ENCODE measurements at regions not wholly inside any gene's neighbourhood (a gene's known extent, or its start where the extent isn't known, plus 50 kb on each side); places are given as distances from the start of the nearest gene placed in this dataset.
"Not testable (repeated sequence)": the region's sequence is repeated elsewhere in the genome, so short reads cannot be mapped to it uniquely, and the experiment has no call there.

DNA sequence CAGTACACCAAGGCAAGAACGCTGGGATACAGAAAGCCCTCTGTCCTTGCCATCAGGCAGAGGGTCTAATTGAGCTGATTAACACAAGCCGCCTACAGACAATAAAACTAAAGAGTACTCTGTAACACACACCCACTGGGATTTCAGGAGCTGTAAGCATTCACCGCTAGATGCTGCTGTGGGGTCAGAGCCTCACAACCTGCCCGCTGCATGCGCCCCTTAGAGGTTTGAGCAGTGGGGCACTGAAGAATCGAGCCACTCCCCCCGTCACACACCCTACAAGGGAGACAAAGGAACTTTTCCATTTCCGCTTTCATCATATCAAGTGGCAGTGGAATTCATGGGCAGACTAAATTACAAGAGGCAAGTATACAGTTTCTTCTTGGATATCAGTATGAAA is 1080.6 kb downstream of the PCDH17 start:
- H3K9me3 ChIP-seq (replicated peaks; ENCODE audit: low read length) = peaks cover 4% of the 10 kb centered on the region
- H3K4me2 ChIP-seq (ENCODE audit: low read length) = no peak overlapping the region
- no peaks in the 10 kb centered on the region for H3K4me1 ChIP-seq (ENCODE audit: control insufficient read depth, insufficient read depth, low read length)
- no peak overlapping the region for H3K9ac ChIP-seq (ENCODE audit: low read depth, low read length)
- H3K36me3 ChIP-seq (ENCODE audit: insufficient read depth, low read length) = no peaks in the 10 kb centered on the region
- H3K27me3 ChIP-seq (ENCODE audit: control insufficient read depth, insufficient read depth, low read length) = no peaks in the 10 kb centered on the region
- H3K4me3 ChIP-seq (ENCODE audit: low read length) = no peak overlapping the region

DNA sequence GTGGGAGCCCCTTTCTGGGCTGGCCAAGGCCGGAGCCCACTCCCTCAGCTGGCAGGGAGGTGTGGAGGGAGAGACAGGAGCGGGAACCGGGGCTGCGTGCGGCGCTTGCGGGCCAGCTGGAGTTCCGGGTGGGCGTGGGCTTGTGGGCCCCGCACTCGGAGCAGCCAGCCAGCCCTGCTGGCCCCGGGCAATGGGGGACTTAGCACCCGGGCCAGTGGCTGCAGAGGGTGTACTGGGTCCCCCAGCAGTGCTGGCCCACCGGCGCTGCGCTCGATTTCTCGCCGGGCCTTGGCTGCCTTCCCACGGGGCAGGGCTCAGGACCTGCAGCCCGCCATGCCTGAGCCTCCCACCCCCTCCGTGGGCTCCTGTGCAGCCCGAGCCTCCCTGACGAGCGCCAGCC is 1082.5 kb downstream of the PCDH17 start:
- not testable (repeated sequence) for H3K27me3 ChIP-seq (ENCODE audit: control insufficient read depth, insufficient read depth, low read length); H3K36me3 ChIP-seq (ENCODE audit: insufficient read depth, low read length); H3K9ac ChIP-seq (ENCODE audit: low read depth, low read length); H3K4me3 ChIP-seq (ENCODE audit: low read length); H3K4me2 ChIP-seq (ENCODE audit: low read length); H3K9me3 ChIP-seq (replicated peaks; ENCODE audit: low read length); H3K4me1 ChIP-seq (ENCODE audit: control insufficient read depth, insufficient read depth, low read length)

- Histone ChIP-seq H3K4me1 (ENCODE audit: control insufficient read depth, insufficient read depth, low read length) (no peaks in the 10 kb centered on the region), H3K36me3 (ENCODE audit: insufficient read depth, low read length) (no peaks in the 10 kb centered on the region), H3K4me2 (ENCODE audit: low read length) (no peak overlapping the region), H3K9ac (ENCODE audit: low read depth, low read length) (no peak overlapping the region), H3K27me3 (ENCODE audit: control insufficient read depth, insufficient read depth, low read length) (no peaks in the 10 kb centered on the region), H3K9me3 (replicated peaks; ENCODE audit: low read length) (peaks cover 4% of the 10 kb centered on the region), H3K4me3 (ENCODE audit: low read length) (no peak overlapping the region)
These were observed 1089.7 kb downstream of the PCDH17 start for GRCh38 chr13:58721273-58721672.

GRCh38 chr13:58728126-58728525 is 1096.6 kb downstream of the PCDH17 start:
- Histone ChIP-seq H3K4me3 (ENCODE audit: low read length) (no peak overlapping the region), H3K27me3 (ENCODE audit: control insufficient read depth, insufficient read depth, low read length) (no peaks in the 10 kb centered on the region), H3K9me3 (replicated peaks; ENCODE audit: low read length) (no peaks in the 10 kb centered on the region), H3K9ac (ENCODE audit: low read depth, low read length) (no peak overlapping the region), H3K4me1 (ENCODE audit: control insufficient read depth, insufficient read depth, low read length) (no peaks in the 10 kb centered on the region), H3K4me2 (ENCODE audit: low read length) (no peak overlapping the region), H3K36me3 (ENCODE audit: insufficient read depth, low read length) (no peaks in the 10 kb centered on the region)

DNA sequence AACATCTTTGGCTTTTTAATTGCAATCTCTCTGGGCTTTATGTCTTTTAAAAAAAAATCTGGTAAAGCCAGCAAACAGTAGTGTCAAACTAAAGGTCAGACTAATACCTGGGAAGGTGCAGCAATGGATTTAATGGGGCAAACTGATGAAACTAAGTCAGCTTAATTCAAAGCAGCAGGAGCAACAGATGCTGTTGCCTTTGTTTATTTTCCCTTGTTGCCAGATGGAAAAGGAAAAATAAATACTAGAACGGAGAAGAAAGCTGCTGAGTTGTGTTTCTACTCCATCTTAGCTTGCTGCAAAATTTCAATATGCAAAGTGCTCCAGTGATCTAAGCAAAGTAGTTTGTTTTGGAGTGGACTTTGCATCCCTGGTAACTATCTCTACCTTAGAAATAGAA is 1097.8 kb downstream of the PCDH17 start:
- Histone ChIP-seq H3K9ac (ENCODE audit: low read depth, low read length) (no peak overlapping the region), H3K4me2 (ENCODE audit: low read length) (no peak overlapping the region), H3K9me3 (replicated peaks; ENCODE audit: low read length) (no peaks in the 10 kb centered on the region), H3K36me3 (ENCODE audit: insufficient read depth, low read length) (no peaks in the 10 kb centered on the region), H3K4me3 (ENCODE audit: low read length) (no peak overlapping the region), H3K4me1 (ENCODE audit: control insufficient read depth, insufficient read depth, low read length) (no peaks in the 10 kb centered on the region), H3K27me3 (ENCODE audit: control insufficient read depth, insufficient read depth, low read length) (no peaks in the 10 kb centered on the region)

GRCh38 chr13:58744686-58745085 is 1113.1 kb downstream of the PCDH17 start:
- no peaks in the 10 kb centered on the region for H3K9me3 ChIP-seq (replicated peaks; ENCODE audit: low read length)
- H3K27me3 ChIP-seq (ENCODE audit: control insufficient read depth, insufficient read depth, low read length) = no peaks in the 10 kb centered on the region
- no peaks in the 10 kb centered on the region for H3K36me3 ChIP-seq (ENCODE audit: insufficient read depth, low read length)
- H3K4me3 ChIP-seq (ENCODE audit: low read length) = no peak overlapping the region
- H3K4me2 ChIP-seq (ENCODE audit: low read length) = no peak overlapping the region
- H3K4me1 ChIP-seq (ENCODE audit: control insufficient read depth, insufficient read depth, low read length) = no peaks in the 10 kb centered on the region
- no peak overlapping the region for H3K9ac ChIP-seq (ENCODE audit: low read depth, low read length)

- Histone ChIP-seq H3K4me2 (ENCODE audit: low read length) (no peak overlapping the region), H3K36me3 (ENCODE audit: insufficient read depth, low read length) (no peaks in the 10 kb centered on the region), H3K27me3 (ENCODE audit: control insufficient read depth, insufficient read depth, low read length) (no peaks in the 10 kb centered on the region), H3K9me3 (replicated peaks; ENCODE audit: low read length) (peaks cover 4% of the 10 kb centered on the region), H3K9ac (ENCODE audit: low read depth, low read length) (no peak overlapping the region), H3K4me3 (ENCODE audit: low read length) (no peak overlapping the region), H3K4me1 (ENCODE audit: control insufficient read depth, insufficient read depth, low read length) (no peaks in the 10 kb centered on the region)
These were observed 1136.0 kb downstream of the PCDH17 start for GRCh38 chr13:58767566-58767965.

DNA sequence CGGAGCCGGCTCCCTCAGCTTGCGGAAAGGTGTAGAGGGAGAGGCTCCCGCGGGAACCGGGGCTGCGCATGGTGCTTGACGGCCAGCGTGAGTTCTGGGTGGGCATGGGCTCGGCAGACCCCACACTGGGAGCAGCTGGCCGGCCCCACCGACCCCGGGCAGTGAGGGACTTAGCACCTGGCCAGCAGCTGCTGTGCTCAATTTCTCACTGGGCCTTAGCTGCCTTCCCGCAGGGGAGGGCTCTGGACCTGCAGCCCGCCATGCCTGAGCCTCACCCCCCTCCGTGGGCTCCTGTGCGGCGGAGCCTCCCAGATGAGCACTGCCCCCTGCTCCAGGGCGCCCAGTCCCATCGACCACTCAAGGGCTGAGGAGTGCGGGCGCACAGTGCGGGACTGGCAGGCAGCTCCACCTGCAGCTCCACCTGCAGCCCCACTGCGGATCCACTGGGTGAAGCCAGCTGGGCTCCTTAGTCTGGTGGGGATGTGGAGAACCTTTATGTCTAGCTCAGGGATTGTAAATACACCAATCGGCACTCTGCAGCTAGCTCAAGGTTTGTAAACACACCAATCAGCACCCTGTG is 1141.8 kb downstream of the PCDH17 start:
- Histone ChIP-seq H3K9ac (ENCODE audit: low read depth, low read length) (no peak overlapping the region), H3K27me3 (ENCODE audit: control insufficient read depth, insufficient read depth, low read length) (no peaks in the 10 kb centered on the region), H3K4me2 (ENCODE audit: low read length) (no peak overlapping the region), H3K4me3 (ENCODE audit: low read length) (no peak overlapping the region), H3K9me3 (replicated peaks; ENCODE audit: low read length) (no peaks in the 10 kb centered on the region), H3K4me1 (ENCODE audit: control insufficient read depth, insufficient read depth, low read length) (no peaks in the 10 kb centered on the region), H3K36me3 (ENCODE audit: insufficient read depth, low read length) (no peaks in the 10 kb centered on the region)

- no peaks in the 10 kb centered on the region for H3K9me3 ChIP-seq (replicated peaks; ENCODE audit: low read length)
- no peak overlapping the region for H3K9ac ChIP-seq (ENCODE audit: low read depth, low read length)
- H3K27me3 ChIP-seq (ENCODE audit: control insufficient read depth, insufficient read depth, low read length) = no peaks in the 10 kb centered on the region
- no peak overlapping the region for H3K4me2 ChIP-seq (ENCODE audit: low read length)
- no peaks in the 10 kb centered on the region for H3K36me3 ChIP-seq (ENCODE audit: insufficient read depth, low read length)
- H3K4me3 ChIP-seq (ENCODE audit: low read length) = no peak overlapping the region
- H3K4me1 ChIP-seq (ENCODE audit: control insufficient read depth, insufficient read depth, low read length) = no peaks in the 10 kb centered on the region
These were observed 1151.2 kb downstream of the PCDH17 start for GRCh38 chr13:58782736-58783135.

GRCh38 chr13:58792854-58793253 is 1161.3 kb downstream of the PCDH17 start:
- no peak overlapping the region for H3K9ac ChIP-seq (ENCODE audit: low read depth, low read length)
- no peak overlapping the region for H3K4me2 ChIP-seq (ENCODE audit: low read length)
- no peak overlapping the region for H3K4me3 ChIP-seq (ENCODE audit: low read length)
- no peaks in the 10 kb centered on the region for H3K36me3 ChIP-seq (ENCODE audit: insufficient read depth, low read length)
- peaks cover 2% of the 10 kb centered on the region for H3K9me3 ChIP-seq (replicated peaks; ENCODE audit: low read length)
- H3K27me3 ChIP-seq (ENCODE audit: control insufficient read depth, insufficient read depth, low read length) = no peaks in the 10 kb centered on the region
- no peaks in the 10 kb centered on the region for H3K4me1 ChIP-seq (ENCODE audit: control insufficient read depth, insufficient read depth, low read length)

- Histone ChIP-seq H3K9ac (ENCODE audit: low read depth, low read length) (no peak overlapping the region), H3K27me3 (ENCODE audit: control insufficient read depth, insufficient read depth, low read length) (no peaks in the 10 kb centered on the region), H3K4me1 (ENCODE audit: control insufficient read depth, insufficient read depth, low read length) (no peaks in the 10 kb centered on the region), H3K36me3 (ENCODE audit: insufficient read depth, low read length) (no peaks in the 10 kb centered on the region), H3K9me3 (replicated peaks; ENCODE audit: low read length) (no peaks in the 10 kb centered on the region), H3K4me3 (ENCODE audit: low read length) (no peak overlapping the region), H3K4me2 (ENCODE audit: low read length) (no peak overlapping the region)
These were observed 1164.2 kb downstream of the PCDH17 start for GRCh38 chr13:58795715-58796114.

GRCh38 chr13:58804832-58805231 is 1173.3 kb downstream of the PCDH17 start:
- Histone ChIP-seq H3K9me3 (replicated peaks; ENCODE audit: low read length) (peaks cover 3% of the 10 kb centered on the region), H3K4me2 (ENCODE audit: low read length) (no peak overlapping the region), H3K36me3 (ENCODE audit: insufficient read depth, low read length) (no peaks in the 10 kb centered on the region), H3K4me3 (ENCODE audit: low read length) (no peak overlapping the region), H3K9ac (ENCODE audit: low read depth, low read length) (no peak overlapping the region), H3K4me1 (ENCODE audit: control insufficient read depth, insufficient read depth, low read length) (no peaks in the 10 kb centered on the region), H3K27me3 (ENCODE audit: control insufficient read depth, insufficient read depth, low read length) (no peaks in the 10 kb centered on the region)
